Colonic mucosa (tissue), 4 donors: ENCODE measurements at regions not wholly inside any gene's neighbourhood (a gene's known extent, or its start where the extent isn't known, plus 50 kb on each side); places are given as distances from the start of the nearest gene placed in this dataset.

Source experiments
- DNase-seq: peaks from one replicate; pipeline ENCODE4 v3.0.0-alpha.2; 2020
- H3K27ac ChIP-seq: fragments of 200-600 bp; one replicate; pipeline ENCODE4 v1.8.0; 2021
- H3K27me3 ChIP-seq: fragments of 200-600 bp; one replicate; pipeline ENCODE4 v1.8.0; 2021
- H3K36me3 ChIP-seq: fragments of 200-600 bp; one replicate; pipeline ENCODE4 v1.8.0; 2021
- H3K4me1 ChIP-seq: fragments of 200-600 bp; one replicate; pipeline ENCODE4 v1.8.0; 2021; ENCODE audit warnings: mild to moderate bottlenecking
- H3K4me3 ChIP-seq: fragments of 200-600 bp; one replicate; pipeline ENCODE4 v1.8.0; 2021
- H3K9ac ChIP-seq, 2 donors: one replicate each; pipeline ENCODE4 v1.7.0; 2013; ENCODE audit warnings: control low read depth in 2 of 2, low read depth in 2 of 2, low read length in 2 of 2
- H3K9me3 ChIP-seq: fragments of 200-600 bp; one replicate; pipeline ENCODE4 v1.8.0; 2021
- intact Hi-C: fragments of 100-400 bp; cut with DNase I; formaldehyde crosslinking; loops from one replicate; pipeline ENCODE4 v1.14.1; 2022
- TF ChIP-seq, protein P1 (sequence below): fragments of 200-600 bp; IDR thresholded peaks from one replicate; pipeline ENCODE4 v1.8.0; 2022; ENCODE audit warnings: antibody characterized with exemption, mild to moderate bottlenecking
- donor health status: healthy.
- donor health status: DM: no; HTN: no; CAD: no.
- donor health status: DM: no; HTN: no; CAD: no.

DNA sequence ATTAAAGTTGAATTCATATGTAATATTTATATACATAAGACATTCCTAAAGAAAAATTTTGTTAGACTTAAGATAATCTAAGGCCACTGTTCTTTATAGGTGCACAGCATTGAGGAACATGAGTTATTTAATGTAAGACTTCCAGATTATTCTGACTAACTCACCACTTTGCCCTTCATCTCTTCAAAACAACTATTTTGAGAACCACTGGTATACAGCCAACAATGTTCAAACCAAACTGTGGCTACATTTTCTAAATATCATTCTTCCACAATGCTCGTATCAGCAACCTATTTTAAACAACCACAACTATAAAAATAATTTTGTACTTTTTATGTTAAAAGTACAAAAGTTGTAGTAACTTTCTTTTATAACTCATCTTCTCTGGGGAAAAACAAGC, 199.8 kb upstream of the ALCAM start:
- Histone ChIP-seq H3K9ac (no peak overlapping the region), H3K4me3 (no peak overlapping the region), H3K27me3 (no peaks in the 10 kb centered on the region), H3K9me3 (no peaks in the 10 kb centered on the region), H3K27ac (no peak overlapping the region), H3K4me1 (no peaks in the 10 kb centered on the region), H3K36me3 (no peaks in the 10 kb centered on the region)
- intact Hi-C loops: no loop called here
- TF ChIP-seq, protein P1, sequence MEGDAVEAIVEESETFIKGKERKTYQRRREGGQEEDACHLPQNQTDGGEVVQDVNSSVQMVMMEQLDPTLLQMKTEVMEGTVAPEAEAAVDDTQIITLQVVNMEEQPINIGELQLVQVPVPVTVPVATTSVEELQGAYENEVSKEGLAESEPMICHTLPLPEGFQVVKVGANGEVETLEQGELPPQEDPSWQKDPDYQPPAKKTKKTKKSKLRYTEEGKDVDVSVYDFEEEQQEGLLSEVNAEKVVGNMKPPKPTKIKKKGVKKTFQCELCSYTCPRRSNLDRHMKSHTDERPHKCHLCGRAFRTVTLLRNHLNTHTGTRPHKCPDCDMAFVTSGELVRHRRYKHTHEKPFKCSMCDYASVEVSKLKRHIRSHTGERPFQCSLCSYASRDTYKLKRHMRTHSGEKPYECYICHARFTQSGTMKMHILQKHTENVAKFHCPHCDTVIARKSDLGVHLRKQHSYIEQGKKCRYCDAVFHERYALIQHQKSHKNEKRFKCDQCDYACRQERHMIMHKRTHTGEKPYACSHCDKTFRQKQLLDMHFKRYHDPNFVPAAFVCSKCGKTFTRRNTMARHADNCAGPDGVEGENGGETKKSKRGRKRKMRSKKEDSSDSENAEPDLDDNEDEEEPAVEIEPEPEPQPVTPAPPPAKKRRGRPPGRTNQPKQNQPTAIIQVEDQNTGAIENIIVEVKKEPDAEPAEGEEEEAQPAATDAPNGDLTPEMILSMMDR: no peak
- DNase-seq: no peak

DNA sequence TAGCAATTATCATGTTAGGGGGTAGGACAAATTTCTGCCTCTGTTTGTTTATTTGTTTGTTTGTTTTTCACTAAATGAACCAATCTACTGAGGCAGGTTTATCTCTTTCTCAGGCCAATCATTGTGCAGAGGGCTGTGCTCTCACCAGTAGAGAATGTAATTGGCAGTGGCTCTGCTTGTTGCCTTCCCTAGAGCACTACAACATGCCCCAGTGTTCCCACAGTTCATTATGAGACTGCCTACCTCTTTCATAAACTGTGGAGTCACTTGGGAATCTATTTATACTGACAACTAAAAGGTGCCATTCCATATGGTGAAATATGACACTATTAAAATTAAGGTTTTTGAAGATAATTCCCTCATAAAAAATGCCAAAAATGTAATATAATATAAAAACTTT, 196.3 kb upstream of the ALCAM start:
- H3K27ac ChIP-seq: no peak overlapping the region
- H3K36me3 ChIP-seq: no peaks in the 10 kb centered on the region
- intact Hi-C loops: no loop called here
- no peak overlapping the region for H3K4me3 ChIP-seq
- H3K4me1 ChIP-seq: no peaks in the 10 kb centered on the region
- no peak for DNase-seq
- H3K9me3 ChIP-seq: no peaks in the 10 kb centered on the region
- TF ChIP-seq, protein P1: no peak
- H3K9ac ChIP-seq: no peak overlapping the region
- H3K27me3 ChIP-seq: no peaks in the 10 kb centered on the region

DNA sequence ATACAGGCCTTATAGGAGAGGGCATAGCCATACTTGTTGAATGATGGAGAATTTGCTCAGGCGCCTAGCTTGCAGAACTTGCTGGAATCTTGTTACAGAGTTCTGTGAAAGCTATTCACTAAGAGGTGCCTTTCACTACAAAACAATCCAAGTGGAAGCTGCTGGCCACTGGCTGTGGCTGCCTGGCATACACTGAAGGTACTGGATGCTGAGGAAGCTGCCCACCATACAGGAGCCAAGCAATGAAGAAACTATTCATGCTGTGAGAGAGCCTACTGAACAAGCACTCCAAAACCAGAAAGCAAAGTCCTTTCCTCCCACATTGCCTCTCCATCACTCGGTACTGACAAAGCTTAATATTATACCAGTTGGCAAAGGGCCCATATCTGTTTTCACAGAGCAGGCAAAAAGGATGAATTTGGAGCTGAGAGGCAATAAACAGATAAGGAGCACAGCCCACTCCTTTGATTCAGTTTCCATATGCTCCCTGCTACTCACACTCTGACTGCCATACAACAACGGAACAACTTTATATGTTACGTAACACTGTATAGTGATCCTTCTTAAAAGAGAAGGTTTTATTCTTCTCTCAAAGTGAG, 192.6 kb upstream of the ALCAM start:
- Histone ChIP-seq H3K4me3 (no peak overlapping the region), H3K36me3 (no peaks in the 10 kb centered on the region), H3K9ac (no peak overlapping the region), H3K9me3 (no peaks in the 10 kb centered on the region), H3K27ac (no peak overlapping the region), H3K27me3 (no peaks in the 10 kb centered on the region), H3K4me1 (no peaks in the 10 kb centered on the region)
- no peak for DNase-seq
- TF ChIP-seq, protein P1: no peak
- intact Hi-C loops: no loop called here

DNA sequence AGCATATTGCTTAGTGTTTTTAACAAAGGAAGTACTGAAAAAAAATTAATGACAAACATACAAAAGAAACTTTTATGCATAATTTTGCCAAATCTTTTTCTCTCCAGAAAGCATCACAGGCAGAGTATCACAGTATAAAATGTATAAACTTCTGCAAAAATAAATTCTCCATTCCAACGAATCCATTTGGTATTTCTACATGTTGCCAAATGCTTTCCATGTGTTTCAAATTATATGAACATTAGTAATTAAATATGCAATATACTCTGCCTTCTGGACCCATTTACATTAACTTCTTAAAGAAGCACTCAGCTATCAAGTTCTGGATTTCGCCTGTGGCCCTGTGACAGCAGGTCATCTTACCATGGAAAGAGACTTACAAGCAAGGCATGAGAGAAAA, 189.1 kb upstream of the ALCAM start:
- TF ChIP-seq, protein P1: no peak
- Histone ChIP-seq H3K4me3 (no peak overlapping the region), H3K4me1 (no peaks in the 10 kb centered on the region), H3K9me3 (no peaks in the 10 kb centered on the region), H3K36me3 (no peaks in the 10 kb centered on the region), H3K9ac (no peak overlapping the region), H3K27me3 (no peaks in the 10 kb centered on the region), H3K27ac (no peak overlapping the region)
- intact Hi-C loops: no loop called here
- DNase-seq: no peak

DNA sequence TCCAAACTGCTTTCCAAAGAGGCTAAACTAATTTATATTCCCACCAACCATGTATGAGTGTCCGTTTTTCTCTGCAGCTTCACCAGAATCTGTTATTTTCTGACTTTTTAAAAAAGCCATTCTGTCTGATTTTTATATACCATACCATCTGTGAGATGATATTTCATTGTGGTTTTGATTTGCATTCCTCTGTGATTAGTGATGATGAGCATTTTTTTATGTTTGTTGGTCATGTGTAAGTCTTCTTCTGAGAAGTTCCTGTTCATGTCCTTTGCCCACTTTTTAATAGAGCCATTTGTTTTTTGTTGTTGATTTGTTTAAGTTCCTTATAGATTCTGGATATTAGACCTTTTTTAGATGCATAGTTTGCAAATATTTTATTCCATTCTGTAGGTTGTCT, 179.4 kb upstream of the ALCAM start:
- no peak for DNase-seq
- intact Hi-C loops: no loop called here

More for the DNA sequence above, 179.4 kb upstream of the ALCAM start:
- H3K27ac ChIP-seq: no peak overlapping the region
- no peaks in the 10 kb centered on the region for H3K4me1 ChIP-seq
- H3K9ac ChIP-seq: no peak overlapping the region
- H3K4me3 ChIP-seq: no peak overlapping the region
- no peaks in the 10 kb centered on the region for H3K36me3 ChIP-seq
- H3K9me3 ChIP-seq: no peaks in the 10 kb centered on the region
- H3K27me3 ChIP-seq: no peaks in the 10 kb centered on the region
- TF ChIP-seq, protein P1: no peak
